OCI-LY3 (cell line): ENCODE measurements at regions not wholly inside any gene's neighbourhood (a gene's known extent, or its start where the extent isn't known, plus 50 kb on each side); places are given as distances from the start of the nearest gene placed in this dataset.

Experiments used
- H2AFZ ChIP-seq: fragments of 200-600, 300-600 bp; shearing (Covaris generic); 2 replicates; pipeline ENCODE4 v1.6.0; 2014; ENCODE audit warnings: antibody characterized with exemption, low read depth, low read length
- H3K27ac ChIP-seq: fragments of 200-600, 300-600 bp; sonication (generic); 2 replicates; pipeline ENCODE4 v1.5.1; 2014; ENCODE audit warnings: mild to moderate bottlenecking, low read length, moderate library complexity, mixed read lengths
- H3K27me3 ChIP-seq: fragments of 200-600, 300-600 bp; sonication (generic); 2 replicates; pipeline ENCODE4 v1.6.1; 2014; ENCODE audit warnings: low read depth, low read length, mixed read lengths
- H3K36me3 ChIP-seq: fragments of 200-600, 300-600 bp; sonication (generic); replicated peaks from 2 replicates; pipeline ENCODE3; 2014; ENCODE audit warnings: low read depth, low read length, mixed read lengths
- H3K4me1 ChIP-seq: fragments of 300-600, 200-600 bp; sonication (generic); 2 replicates; pipeline ENCODE4 v1.6.1; 2014; ENCODE audit warnings: low read length, mixed read lengths
- H3K4me2 ChIP-seq: fragments of 200-600, 300-600 bp; sonication (generic); 2 replicates; pipeline ENCODE4 v1.6.1; 2014; ENCODE audit warnings: low read length, mixed read lengths
- H3K4me3 ChIP-seq: fragments of 300-600, 200-600 bp; sonication (generic); 2 replicates; pipeline ENCODE4 v1.5.1; 2014; ENCODE audit warnings: antibody characterized with exemption, mild to moderate bottlenecking, low read length, moderate library complexity
- H3K79me2 ChIP-seq: fragments of 300-600, 200-600 bp; shearing (Covaris generic); 2 replicates; pipeline ENCODE4 v1.6.1; 2014; ENCODE audit warnings: mild to moderate bottlenecking, low read length, mixed read lengths
- H3K9ac ChIP-seq: fragments of 300-600, 200-600 bp; shearing (Covaris generic); 2 replicates; pipeline ENCODE4 v1.6.0; 2014; ENCODE audit warnings: mild to moderate bottlenecking, low read length, moderate library complexity
- H3K9me3 ChIP-seq: fragments of 200-600, 300-600 bp; shearing (Covaris generic); 2 replicates; pipeline ENCODE4 v1.6.1; 2014; ENCODE audit warnings: low read length, mixed read lengths; ENCODE audit not compliant: insufficient read depth
- H4K20me1 ChIP-seq: fragments of 200-600, 300-600 bp; sonication (generic); 2 replicates; pipeline ENCODE4 v1.6.1; 2016; ENCODE audit warnings: low read length, mixed read lengths; ENCODE audit not compliant: insufficient read depth
- CTCF ChIP-seq: fragments of 200-600, 300-600 bp; sonication (generic); IDR thresholded peaks from 2 replicates; pipeline ENCODE4 v1.5.1; 2014; ENCODE audit warnings: antibody characterized with exemption, low read length, low read depth
- EZH2phosphoT487 ChIP-seq: fragments of 200-600 bp; shearing (Covaris generic); IDR thresholded peaks from 2 replicates; pipeline ENCODE4 v1.6.1; 2018; ENCODE audit warnings: antibody characterized with exemption, mixed run types, low read depth

GRCh38 chr21:20874202-20874601, 124.0 kb upstream of the NCAM2 start:
- no peaks in the 10 kb centered on the region for H4K20me1 ChIP-seq

GRCh38 chr21:20875742-20876141, 122.5 kb upstream of the NCAM2 start:
- H3K4me3 ChIP-seq: no peak overlapping the region
- H3K27ac ChIP-seq: no peak overlapping the region
- H3K4me1 ChIP-seq: no peaks in the 10 kb centered on the region
- no peak overlapping the region for H2AFZ ChIP-seq
- H3K9me3 ChIP-seq: no peaks in the 10 kb centered on the region
- H3K27me3 ChIP-seq: no peaks in the 10 kb centered on the region
- no peaks in the 10 kb centered on the region for H3K79me2 ChIP-seq
- H3K4me2 ChIP-seq: no peak overlapping the region
- H3K36me3 ChIP-seq: no peaks in the 10 kb centered on the region
- TF ChIP-seq CTCF (peak; percentile 22; the same call in 1 of the 2 replicates), EZH2phosphoT487 (no peak)
- no peak overlapping the region for H3K9ac ChIP-seq
- no peaks in the 10 kb centered on the region for H4K20me1 ChIP-seq

More at GRCh38 chr21:20874202-20874601, 124.0 kb upstream of the NCAM2 start:
- TF ChIP-seq CTCF (no peak), EZH2phosphoT487 (no peak)
- no peak overlapping the region for H3K4me2 ChIP-seq
- H2AFZ ChIP-seq: no peak overlapping the region
- H3K9ac ChIP-seq: no peak overlapping the region
- no peaks in the 10 kb centered on the region for H3K27me3 ChIP-seq
- no peaks in the 10 kb centered on the region for H3K79me2 ChIP-seq
- no peaks in the 10 kb centered on the region for H3K36me3 ChIP-seq
- no peaks in the 10 kb centered on the region for H3K4me1 ChIP-seq
- no peaks in the 10 kb centered on the region for H3K9me3 ChIP-seq
- H3K4me3 ChIP-seq: no peak overlapping the region
- no peak overlapping the region for H3K27ac ChIP-seq

GRCh38 chr21:20877976-20878375, 120.2 kb upstream of the NCAM2 start:
- H3K36me3 ChIP-seq: no peaks in the 10 kb centered on the region
- TF ChIP-seq EZH2phosphoT487 (no peak), CTCF (no peak)
- H3K27me3 ChIP-seq: no peaks in the 10 kb centered on the region
- no peaks in the 10 kb centered on the region for H3K79me2 ChIP-seq
- H3K4me2 ChIP-seq: no peak overlapping the region
- H2AFZ ChIP-seq: no peak overlapping the region
- H3K9me3 ChIP-seq: no peaks in the 10 kb centered on the region
- no peak overlapping the region for H3K9ac ChIP-seq
- H4K20me1 ChIP-seq: no peaks in the 10 kb centered on the region
- H3K4me1 ChIP-seq: peaks cover 7% of the 10 kb centered on the region
- no peak overlapping the region for H3K4me3 ChIP-seq
- no peak overlapping the region for H3K27ac ChIP-seq

GRCh38 chr21:20882462-20883407, 115.5 kb upstream of the NCAM2 start:
- no peak overlapping the region for H3K4me2 ChIP-seq
- no peaks in the 10 kb centered on the region for H3K9me3 ChIP-seq
- H3K36me3 ChIP-seq: no peaks in the 10 kb centered on the region
- no peaks in the 10 kb centered on the region for H3K79me2 ChIP-seq
- TF ChIP-seq CTCF: peak; percentile 73
- TF ChIP-seq EZH2phosphoT487: no peak
- no peak overlapping the region for H3K9ac ChIP-seq
- peaks cover 7% of the 10 kb centered on the region for H3K4me1 ChIP-seq
- no peak overlapping the region for H3K4me3 ChIP-seq
- no peak overlapping the region for H2AFZ ChIP-seq
- no peaks in the 10 kb centered on the region for H3K27me3 ChIP-seq
- H4K20me1 ChIP-seq: no peaks in the 10 kb centered on the region
- no peak overlapping the region for H3K27ac ChIP-seq
